ENCODE measurements at regions not wholly inside any gene's neighbourhood (a gene's known extent, or its start where the extent isn't known, plus 50 kb on each side); places are given as distances from the start of the nearest gene placed in this dataset.

- H3K9me3 ChIP-seq (ENCODE audit: control insufficient read depth, insufficient read depth, low read depth, low read length) = no peaks in the 10 kb centered on the region; the same call in 1 of the 2 replicates
- H3K36me3 ChIP-seq (ENCODE audit: control insufficient read depth, insufficient read depth, low read length) = no peaks in the 10 kb centered on the region
- H3K4me1 ChIP-seq (ENCODE audit: control insufficient read depth, insufficient read depth, low read length) = no peaks in the 10 kb centered on the region
- no peak overlapping the region for H3K9ac ChIP-seq (ENCODE audit: low read length)
- H3K4me3 ChIP-seq (ENCODE audit: low read depth, low read length) = no peak overlapping the region
- H3K27me3 ChIP-seq (ENCODE audit: control insufficient read depth, insufficient read depth, low read length) = no peaks in the 10 kb centered on the region
- no peak overlapping the region for H3K27ac ChIP-seq (ENCODE audit: low read depth, low read length)
Observed at GRCh38 chr2:215746226-215746886, 267.0 kb downstream of the MREG start.

DNA sequence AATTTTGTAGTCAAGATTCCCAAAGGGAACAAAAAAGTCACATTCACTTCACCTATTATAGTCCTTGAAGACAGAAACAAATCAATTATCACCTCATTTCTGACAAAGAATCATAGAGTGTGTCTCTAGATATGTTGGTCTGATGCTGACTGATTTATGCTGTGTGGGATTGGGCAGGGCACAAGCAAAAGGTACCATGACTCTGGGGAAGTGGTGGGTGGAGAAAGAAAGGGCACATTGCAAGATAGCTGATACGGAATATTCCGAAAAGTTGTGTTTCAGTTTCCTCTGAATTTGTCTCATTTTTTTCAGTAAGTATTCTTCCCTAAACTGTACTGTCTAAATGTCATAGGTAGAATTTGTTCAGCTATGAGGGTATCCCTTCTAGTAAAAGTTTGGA, 268.0 kb downstream of the MREG start:
- Histone ChIP-seq H3K9ac (ENCODE audit: low read length) (no peak overlapping the region), H3K9me3 (ENCODE audit: control insufficient read depth, insufficient read depth, low read depth, low read length) (no peaks in the 10 kb centered on the region; the same call in 1 of the 2 replicates), H3K27ac (ENCODE audit: low read depth, low read length) (no peak overlapping the region), H3K4me1 (ENCODE audit: control insufficient read depth, insufficient read depth, low read length) (no peaks in the 10 kb centered on the region), H3K36me3 (ENCODE audit: control insufficient read depth, insufficient read depth, low read length) (no peaks in the 10 kb centered on the region), H3K27me3 (ENCODE audit: control insufficient read depth, insufficient read depth, low read length) (no peaks in the 10 kb centered on the region), H3K4me3 (ENCODE audit: low read depth, low read length) (no peak overlapping the region)

GRCh38 chr2:215744514-215744913, 268.8 kb downstream of the MREG start:
- no peaks in the 10 kb centered on the region for H3K36me3 ChIP-seq (ENCODE audit: control insufficient read depth, insufficient read depth, low read length)
- no peaks in the 10 kb centered on the region; the same call in 1 of the 2 replicates for H3K9me3 ChIP-seq (ENCODE audit: control insufficient read depth, insufficient read depth, low read depth, low read length)
- no peak overlapping the region for H3K9ac ChIP-seq (ENCODE audit: low read length)
- no peak overlapping the region for H3K4me3 ChIP-seq (ENCODE audit: low read depth, low read length)
- H3K27ac ChIP-seq (ENCODE audit: low read depth, low read length) = no peak overlapping the region
- H3K4me1 ChIP-seq (ENCODE audit: control insufficient read depth, insufficient read depth, low read length) = no peaks in the 10 kb centered on the region
- H3K27me3 ChIP-seq (ENCODE audit: control insufficient read depth, insufficient read depth, low read length) = no peaks in the 10 kb centered on the region

- Histone ChIP-seq H3K36me3 (ENCODE audit: control insufficient read depth, insufficient read depth, low read length) (no peaks in the 10 kb centered on the region), H3K4me3 (ENCODE audit: low read depth, low read length) (no peak overlapping the region), H3K9ac (ENCODE audit: low read length) (no peak overlapping the region), H3K4me1 (ENCODE audit: control insufficient read depth, insufficient read depth, low read length) (no peaks in the 10 kb centered on the region), H3K9me3 (ENCODE audit: control insufficient read depth, insufficient read depth, low read depth, low read length) (no peaks in the 10 kb centered on the region; the same call in 1 of the 2 replicates), H3K27me3 (ENCODE audit: control insufficient read depth, insufficient read depth, low read length) (no peaks in the 10 kb centered on the region), H3K27ac (ENCODE audit: low read depth, low read length) (no peak overlapping the region)
Observed at GRCh38 chr2:215743066-215743465, 270.3 kb downstream of the MREG start.

DNA sequence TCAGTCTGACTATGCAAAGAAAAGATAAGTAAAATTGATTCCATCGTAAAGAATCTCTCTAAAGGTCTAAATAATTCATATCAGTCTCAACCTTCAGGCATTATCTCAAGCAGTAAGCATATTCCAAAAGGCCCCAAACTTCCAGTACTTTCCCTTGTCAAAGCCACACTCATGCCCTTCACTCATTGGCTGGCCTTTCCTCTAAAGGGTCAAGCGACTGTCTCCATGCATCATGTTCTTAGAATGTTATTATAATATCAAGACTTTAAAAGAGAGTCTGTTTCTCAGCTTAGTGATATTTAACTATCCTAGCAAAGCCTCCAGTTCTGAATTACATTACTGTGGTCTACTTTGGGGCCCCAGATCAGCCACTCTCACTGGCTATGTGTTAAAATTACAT, 271.3 kb downstream of the MREG start:
- no peak overlapping the region for H3K27ac ChIP-seq (ENCODE audit: low read depth, low read length)
- H3K27me3 ChIP-seq (ENCODE audit: control insufficient read depth, insufficient read depth, low read length) = no peaks in the 10 kb centered on the region
- H3K4me1 ChIP-seq (ENCODE audit: control insufficient read depth, insufficient read depth, low read length) = peaks cover 5% of the 10 kb centered on the region; the same call in 1 of the 2 replicates
- H3K36me3 ChIP-seq (ENCODE audit: control insufficient read depth, insufficient read depth, low read length) = no peaks in the 10 kb centered on the region
- H3K9me3 ChIP-seq (ENCODE audit: control insufficient read depth, insufficient read depth, low read depth, low read length) = no peaks in the 10 kb centered on the region; the same call in 1 of the 2 replicates
- H3K9ac ChIP-seq (ENCODE audit: low read length) = no peak overlapping the region
- H3K4me3 ChIP-seq (ENCODE audit: low read depth, low read length) = no peak overlapping the region

DNA sequence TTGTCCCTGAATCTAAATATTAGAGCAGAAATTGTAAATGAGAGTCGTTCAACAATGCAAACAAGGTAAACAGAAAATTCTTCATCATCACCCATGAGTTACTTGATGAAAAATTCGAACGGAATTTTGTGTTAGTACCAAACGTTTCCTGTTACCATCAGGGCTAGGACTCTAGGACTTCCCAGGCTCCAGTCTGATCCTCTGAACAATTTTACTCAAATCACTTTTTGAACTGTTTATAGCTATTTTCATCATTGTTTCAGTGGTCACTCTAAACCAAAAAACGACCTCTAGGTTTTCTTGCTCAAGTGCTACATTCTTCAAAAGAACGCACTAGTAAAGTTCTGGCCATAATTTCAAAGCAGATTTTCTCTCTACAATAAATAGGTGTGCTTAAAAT, 273.3 kb downstream of the MREG start:
- H3K4me1 ChIP-seq (ENCODE audit: control insufficient read depth, insufficient read depth, low read length) = peaks cover 8% of the 10 kb centered on the region; the same call in 1 of the 2 replicates
- no peaks in the 10 kb centered on the region for H3K27me3 ChIP-seq (ENCODE audit: control insufficient read depth, insufficient read depth, low read length)
- H3K9me3 ChIP-seq (ENCODE audit: control insufficient read depth, insufficient read depth, low read depth, low read length) = no peaks in the 10 kb centered on the region; the same call in 1 of the 2 replicates
- H3K9ac ChIP-seq (ENCODE audit: low read length) = no peak overlapping the region
- H3K36me3 ChIP-seq (ENCODE audit: control insufficient read depth, insufficient read depth, low read length) = no peaks in the 10 kb centered on the region
- no peak overlapping the region for H3K27ac ChIP-seq (ENCODE audit: low read depth, low read length)
- H3K4me3 ChIP-seq (ENCODE audit: low read depth, low read length) = no peak overlapping the region

DNA sequence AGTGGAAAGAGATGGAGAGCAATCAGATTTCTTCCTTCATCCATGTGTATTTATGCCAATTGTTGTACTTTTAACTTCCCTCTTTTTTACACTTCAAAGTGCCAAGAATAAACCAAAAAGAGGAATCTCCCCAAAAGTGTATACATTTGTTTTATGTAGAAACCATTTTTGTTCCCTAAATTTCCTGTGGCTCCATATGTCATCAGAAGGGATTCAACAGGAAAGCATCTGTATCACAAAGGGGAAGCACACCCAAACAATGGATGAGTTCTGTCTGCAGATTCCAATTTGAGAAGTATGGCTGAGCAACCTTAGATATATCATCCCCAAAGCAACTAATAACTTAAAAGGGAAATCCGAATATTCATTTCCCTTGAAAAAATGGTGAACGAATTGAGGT, 275.0 kb downstream of the MREG start:
- Histone ChIP-seq H3K9ac (ENCODE audit: low read length) (no peak overlapping the region), H3K9me3 (ENCODE audit: control insufficient read depth, insufficient read depth, low read depth, low read length) (no peaks in the 10 kb centered on the region; the same call in 1 of the 2 replicates), H3K27me3 (ENCODE audit: control insufficient read depth, insufficient read depth, low read length) (no peaks in the 10 kb centered on the region), H3K4me3 (ENCODE audit: low read depth, low read length) (no peak overlapping the region), H3K36me3 (ENCODE audit: control insufficient read depth, insufficient read depth, low read length) (no peaks in the 10 kb centered on the region), H3K27ac (ENCODE audit: low read depth, low read length) (no peak overlapping the region), H3K4me1 (ENCODE audit: control insufficient read depth, insufficient read depth, low read length) (peaks cover 8% of the 10 kb centered on the region; the same call in 1 of the 2 replicates)

DNA sequence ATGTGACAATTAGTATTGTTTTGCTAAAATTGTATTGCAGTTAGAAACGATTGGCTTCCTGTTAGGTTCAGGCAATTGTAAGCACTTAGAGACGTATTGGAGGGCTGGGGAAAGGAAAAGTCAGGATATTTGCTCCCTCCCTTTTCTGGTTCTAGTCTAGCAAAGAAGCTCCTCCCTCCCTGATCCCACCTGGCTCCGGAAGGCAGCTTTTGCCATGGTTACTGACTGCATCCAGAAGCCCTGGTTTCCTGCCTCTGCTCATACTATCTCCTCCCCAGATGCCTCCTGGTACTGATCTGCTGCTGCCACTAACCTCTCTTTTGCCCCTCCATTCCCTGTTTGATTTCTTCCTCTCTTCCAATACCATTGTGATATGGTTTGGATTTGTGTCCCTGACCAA, 275.9 kb downstream of the MREG start:
- no peak overlapping the region for H3K9ac ChIP-seq (ENCODE audit: low read length)
- no peak overlapping the region for H3K27ac ChIP-seq (ENCODE audit: low read depth, low read length)
- no peaks in the 10 kb centered on the region for H3K9me3 ChIP-seq (ENCODE audit: control insufficient read depth, insufficient read depth, low read depth, low read length)

GRCh38 chr2:215736653-215737290, 276.6 kb downstream of the MREG start:
- no peak overlapping the region for H3K4me3 ChIP-seq (ENCODE audit: low read depth, low read length)
- H3K9ac ChIP-seq (ENCODE audit: low read length) = no peak overlapping the region
- H3K27ac ChIP-seq (ENCODE audit: low read depth, low read length) = no peak overlapping the region
- H3K4me1 ChIP-seq (ENCODE audit: control insufficient read depth, insufficient read depth, low read length) = peaks cover 8% of the 10 kb centered on the region; the same call in 1 of the 2 replicates
- no peaks in the 10 kb centered on the region for H3K27me3 ChIP-seq (ENCODE audit: control insufficient read depth, insufficient read depth, low read length)
- no peaks in the 10 kb centered on the region for H3K36me3 ChIP-seq (ENCODE audit: control insufficient read depth, insufficient read depth, low read length)
- no peaks in the 10 kb centered on the region for H3K9me3 ChIP-seq (ENCODE audit: control insufficient read depth, insufficient read depth, low read depth, low read length)

More for the DNA sequence above, 275.9 kb downstream of the MREG start:
- H3K27me3 ChIP-seq (ENCODE audit: control insufficient read depth, insufficient read depth, low read length) = no peaks in the 10 kb centered on the region
- H3K4me3 ChIP-seq (ENCODE audit: low read depth, low read length) = no peak overlapping the region
- peaks cover 8% of the 10 kb centered on the region; the same call in 1 of the 2 replicates for H3K4me1 ChIP-seq (ENCODE audit: control insufficient read depth, insufficient read depth, low read length)
- H3K36me3 ChIP-seq (ENCODE audit: control insufficient read depth, insufficient read depth, low read length) = no peaks in the 10 kb centered on the region

DNA sequence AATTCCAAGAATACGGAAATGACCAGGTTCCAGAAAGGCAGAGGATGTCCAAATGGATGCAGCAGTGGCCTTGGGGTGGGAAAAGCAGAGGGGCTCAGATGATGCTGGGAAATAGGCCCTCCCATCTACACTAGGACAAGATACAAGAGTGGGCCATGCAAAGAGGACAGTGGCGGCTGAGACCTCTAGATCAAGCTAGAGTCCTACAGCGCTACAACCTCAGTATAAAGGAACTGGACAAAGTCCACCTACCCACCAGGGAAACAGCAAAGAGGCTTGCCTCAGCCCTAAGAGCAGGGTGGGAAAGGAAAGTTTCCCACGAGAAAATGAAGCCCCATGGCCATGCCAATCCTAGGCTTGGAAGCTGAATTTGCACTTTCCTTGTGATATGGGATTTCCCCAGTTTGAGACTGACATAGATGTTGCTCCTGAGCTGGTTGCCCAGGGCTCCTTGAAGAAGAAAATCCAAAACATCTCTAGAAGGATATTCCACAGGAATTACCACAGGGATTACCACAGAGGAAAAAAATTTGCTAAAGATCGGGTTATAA, 282.2 kb downstream of the MREG start:
- H3K9ac ChIP-seq (ENCODE audit: low read length) = no peak overlapping the region
- no peaks in the 10 kb centered on the region for H3K4me1 ChIP-seq (ENCODE audit: control insufficient read depth, insufficient read depth, low read length)
- H3K9me3 ChIP-seq (ENCODE audit: control insufficient read depth, insufficient read depth, low read depth, low read length) = no peaks in the 10 kb centered on the region
- no peaks in the 10 kb centered on the region for H3K36me3 ChIP-seq (ENCODE audit: control insufficient read depth, insufficient read depth, low read length)
- H3K4me3 ChIP-seq (ENCODE audit: low read depth, low read length) = no peak overlapping the region
- no peaks in the 10 kb centered on the region for H3K27me3 ChIP-seq (ENCODE audit: control insufficient read depth, insufficient read depth, low read length)
- no peak overlapping the region for H3K27ac ChIP-seq (ENCODE audit: low read depth, low read length)

DNA sequence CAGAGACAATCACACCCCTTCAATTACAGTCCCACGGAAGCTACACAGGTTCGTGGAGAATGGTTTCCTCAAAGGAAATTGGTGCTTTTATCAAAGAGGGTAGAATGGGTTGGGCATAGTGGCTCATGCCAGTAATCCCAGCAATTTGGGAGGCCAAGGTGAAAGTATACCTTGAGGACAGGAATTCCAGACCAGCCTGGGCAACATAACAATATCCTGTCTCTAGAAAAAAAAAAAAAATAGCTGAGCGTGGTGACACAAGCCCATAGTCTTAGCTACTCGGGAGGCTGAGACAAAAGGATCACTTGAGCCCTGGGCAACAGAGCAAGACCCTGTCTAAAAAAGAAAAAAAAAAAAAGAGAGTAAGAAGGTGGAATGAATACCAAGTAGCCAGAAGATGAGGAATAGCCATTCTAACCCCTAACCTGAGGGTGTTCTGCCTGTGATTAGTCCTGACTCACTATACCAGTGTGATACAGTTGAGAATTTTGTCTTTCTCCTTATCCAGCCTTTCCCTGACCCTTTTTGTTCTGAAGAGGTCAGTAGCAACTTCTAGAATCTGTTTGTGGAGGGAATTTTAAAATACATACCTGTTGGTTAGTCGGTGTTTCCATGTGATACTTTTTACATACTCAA, 283.2 kb downstream of the MREG start:
- H3K27ac ChIP-seq (ENCODE audit: low read depth, low read length) = no peak overlapping the region
- H3K9me3 ChIP-seq (ENCODE audit: control insufficient read depth, insufficient read depth, low read depth, low read length) = no peaks in the 10 kb centered on the region
- H3K4me3 ChIP-seq (ENCODE audit: low read depth, low read length) = no peak overlapping the region
- H3K36me3 ChIP-seq (ENCODE audit: control insufficient read depth, insufficient read depth, low read length) = no peaks in the 10 kb centered on the region
- H3K9ac ChIP-seq (ENCODE audit: low read length) = no peak overlapping the region
- H3K27me3 ChIP-seq (ENCODE audit: control insufficient read depth, insufficient read depth, low read length) = no peaks in the 10 kb centered on the region
- H3K4me1 ChIP-seq (ENCODE audit: control insufficient read depth, insufficient read depth, low read length) = no peaks in the 10 kb centered on the region

Data from HUES6 (cell line).